Left lung (tissue), 4 donors: ENCODE measurements at regions not wholly inside any gene's neighbourhood (a gene's known extent, or its start where the extent isn't known, plus 50 kb on each side); places are given as distances from the start of the nearest gene placed in this dataset.
"Not testable (repeated sequence)": the region's sequence is repeated elsewhere in the genome, so short reads cannot be mapped to it uniquely, and the experiment has no call there.

ENCODE experiments used
- ATAC-seq: fragments of 200-7000 bp; cut with Tn5 transposase; one replicate; pipeline ENCODE4 v1.9.1; 2020; ENCODE audit warnings: moderate library complexity
- DNase-seq, 4 donors: peaks; one replicate each; pipeline ENCODE4 v3.0.0-alpha.2; 2013 to 2020
- H3K27ac ChIP-seq, 2 donors: fragments of 200-600 bp; sonication (generic) in 1 of 2; one replicate each; pipeline versions ENCODE4 v1.5.0 to v1.8.0; 2020 to 2021
- H3K27me3 ChIP-seq, 2 donors: fragments of 200-600 bp; sonication (generic) in 1 of 2; one replicate each; pipeline versions ENCODE4 v1.5.0 to v1.8.0; 2020 to 2021
- H3K36me3 ChIP-seq, 2 donors: fragments of 200-600 bp; sonication (generic) in 1 of 2; one replicate each; pipeline versions ENCODE4 v1.5.0 to v1.8.0; 2020 to 2021
- H3K4me1 ChIP-seq, 2 donors: fragments of 200-600 bp; one replicate each; pipeline ENCODE4 v1.8.0; 2021
- H3K4me3 ChIP-seq, 2 donors: fragments of 200-600 bp; sonication (generic) in 1 of 2; one replicate each; pipeline versions ENCODE4 v1.5.0 to v1.8.0; 2020 to 2021; ENCODE audit warnings: mild to moderate bottlenecking in 1 of 2
- H3K9me3 ChIP-seq, 2 donors: fragments of 200-600 bp; sonication (generic) in 1 of 2; one replicate each; pipeline versions ENCODE4 v1.5.0 to v1.8.0; 2020 to 2021
- CTCF ChIP-seq, 2 donors: fragments of 200-600 bp; sonication (generic) in 1 of 2; IDR thresholded peaks; one replicate each; pipeline versions ENCODE4 v1.5.0 to v1.8.0; 2021; ENCODE audit warnings: antibody characterized with exemption in 2 of 2
- intact Hi-C, 2 donors: fragments of 100-400 bp; cut with DNase I; formaldehyde crosslinking; loops; one replicate each; pipeline versions ENCODE4 v1.11.2 to v1.14.2; 2022
- donor health status: DM: no; HTN: yes; CAD: no.
- donor health status: DM: no; HTN: no; CAD: no.

GRCh38 chr10:77740396-77740795 lies 102.8 kb upstream of the KCNMA1 start:
- DNase-seq, H3K36me3 ChIP-seq, H3K4me1 ChIP-seq, ATAC-seq, H3K27ac ChIP-seq, intact Hi-C loops, H3K4me3 ChIP-seq, H3K27me3 ChIP-seq: not testable (repeated sequence)
- H3K9me3 ChIP-seq = peaks cover 0 to 17% of the 10 kb centered on the region in 2 donors

- no peaks in the 10 kb centered on the region for H3K4me1 ChIP-seq
- H3K4me3 ChIP-seq = no peak overlapping the region
- H3K27ac ChIP-seq = no peak overlapping the region
- ATAC-seq (no peak), DNase-seq (no peak)
- H3K36me3 ChIP-seq = no peaks in the 10 kb centered on the region
- no peak for TF ChIP-seq CTCF (IDR thresholded peaks at IDR 0.05)
- intact Hi-C loops = no loop called here
- H3K9me3 ChIP-seq = peaks cover 0 to 17% of the 10 kb centered on the region in 2 donors
- no peaks in the 10 kb centered on the region for H3K27me3 ChIP-seq
Measured at GRCh38 chr10:77738496-77739158, 101.0 kb upstream of the KCNMA1 start.

- Histone ChIP-seq H3K36me3 (no peaks in the 10 kb centered on the region), H3K27ac (no peak overlapping the region), H3K27me3 (no peaks in the 10 kb centered on the region), H3K4me3 (no peak overlapping the region), H3K4me1 (no peaks in the 10 kb centered on the region), H3K9me3 (peaks cover 0 to 17% of the 10 kb centered on the region in 2 donors)
- no peak for TF ChIP-seq CTCF (IDR thresholded peaks at IDR 0.05)
- ATAC-seq = peak; percentile 71
- intact Hi-C loops = no loop called here
- DNase-seq = no peak
Measured at GRCh38 chr10:77737608-77738007, 100.0 kb upstream of the KCNMA1 start.

GRCh38 chr10:77735136-77735535 lies 97.5 kb upstream of the KCNMA1 start:
- H3K4me3 ChIP-seq, H3K4me1 ChIP-seq, intact Hi-C loops, DNase-seq, H3K27ac ChIP-seq, H3K36me3 ChIP-seq, H3K27me3 ChIP-seq: not testable (repeated sequence)
- H3K9me3 ChIP-seq = peaks cover 0 to 15% of the 10 kb centered on the region in 2 donors
- ATAC-seq = peak; percentile 71

- DNase-seq = peak in 1 of 4 donors; percentile 62
- intact Hi-C loops = no loop called here
- Histone ChIP-seq H3K27me3 (no peaks in the 10 kb centered on the region), H3K4me3 (no peak overlapping the region), H3K27ac (no peak overlapping the region), H3K4me1 (no peaks in the 10 kb centered on the region), H3K36me3 (no peaks in the 10 kb centered on the region), H3K9me3 (peaks cover 0 to 9% of the 10 kb centered on the region in 2 donors)
- TF ChIP-seq CTCF (IDR thresholded peaks at IDR 0.05) = no peak
- no peak for ATAC-seq
Measured at GRCh38 chr10:77732213-77733003, 94.8 kb upstream of the KCNMA1 start.

GRCh38 chr10:77727481-77727880 lies 89.9 kb upstream of the KCNMA1 start:
- DNase-seq = no peak
- intact Hi-C loops = no loop called here
- Histone ChIP-seq H3K4me1 (no peaks in the 10 kb centered on the region), H3K9me3 (no peaks in the 10 kb centered on the region), H3K4me3 (no peak overlapping the region), H3K27me3 (no peaks in the 10 kb centered on the region), H3K36me3 (no peaks in the 10 kb centered on the region), H3K27ac (no peak overlapping the region)
- TF ChIP-seq CTCF (IDR thresholded peaks at IDR 0.05) = no peak
- ATAC-seq = no peak
